IMR-90 (cell line): ENCODE measurements at regions not wholly inside any gene's neighbourhood (a gene's known extent, or its start where the extent isn't known, plus 50 kb on each side); places are given as distances from the start of the nearest gene placed in this dataset.

Source experiments
- ATAC-seq: fragments of 200-7000 bp; cut with Tn5 transposase; 2 replicates; pipeline ENCODE4 v1.9.1; 2020; ENCODE audit warnings: low read depth, mild to moderate bottlenecking, moderate library complexity
- BruUV-seq: library from RNA; stranded (reverse); fragments of 400-500 nt; replicated peaks from 2 replicates; lab custom pipeline; 2021; lab: Mats Ljungman, UMichigan
- CTCF ChIA-PET: fragments of 300-600 bp; formaldehyde crosslinking; extraction: SDS; loops from one replicate; lab custom pipeline; 2021; ENCODE audit warnings: antibody characterized with exemption; lab: Yijun Ruan, JAX
- POLR2A ChIA-PET: fragments of 300-600 bp; sonication (Branson Sonifier 250); formaldehyde crosslinking; loops from one replicate; lab custom pipeline; 2022; ENCODE audit warnings: antibody characterized with exemption; ENCODE audit not compliant: unreplicated experiment; lab: Charles Lee
- DNase-seq: peaks from one replicate; pipeline ENCODE4 v3.0.0; 2013
- H2AFZ ChIP-seq: replicated peaks from 2 replicates; pipeline ENCODE3; 2013; ENCODE audit warnings: low read length, mild to moderate bottlenecking; ENCODE audit not compliant: poor library complexity
- H2AK5ac ChIP-seq: 2 replicates; pipeline ENCODE4 v1.6.1; 2013; ENCODE audit warnings: low read depth, low read length, inconsistent platforms
- H2AK9ac ChIP-seq: replicated peaks from 2 replicates; pipeline ENCODE3; 2013; ENCODE audit warnings: mild to moderate bottlenecking, low read depth, low read length, moderate library complexity; ENCODE audit not compliant: poor library complexity
- H2BK120ac ChIP-seq: 2 replicates; pipeline ENCODE4 v1.6.1; 2013; ENCODE audit warnings: low read depth, low read length, inconsistent platforms
- H2BK15ac ChIP-seq: 3 replicates; pipeline ENCODE4 v1.6.1; 2013; ENCODE audit warnings: low read depth, low read length, inconsistent platforms
- H2BK20ac ChIP-seq: 2 replicates; pipeline ENCODE4 v1.6.1; 2013; ENCODE audit warnings: low read depth, mild to moderate bottlenecking, inconsistent platforms, low read length, moderate library complexity
- H2BK5ac ChIP-seq: 2 replicates; pipeline ENCODE4 v1.6.1; 2013; ENCODE audit warnings: mild to moderate bottlenecking, low read depth, low read length, inconsistent platforms; ENCODE audit not compliant: poor library complexity, severe bottlenecking
- H3K14ac ChIP-seq: replicated peaks from 2 replicates; pipeline ENCODE4 v1.6.1; 2013; ENCODE audit warnings: low read depth, low read length, inconsistent platforms
- H3K18ac ChIP-seq: 2 replicates; pipeline ENCODE4 v1.6.1; 2013; ENCODE audit warnings: low read depth, low read length, control low read depth
- H3K23ac ChIP-seq: 2 replicates; pipeline ENCODE4 v1.6.1; 2013; ENCODE audit warnings: low read depth, low read length, inconsistent platforms
- H3K27ac ChIP-seq: 2 replicates; pipeline ENCODE4 v1.5.1; 2013; ENCODE audit warnings: mild to moderate bottlenecking, control low read depth, low read length; ENCODE audit not compliant: insufficient read depth
- H3K27me3 ChIP-seq: 2 replicates; pipeline ENCODE4 v1.6.1; 2013; ENCODE audit warnings: low read length; ENCODE audit not compliant: control insufficient read depth, insufficient read depth
- H3K36me3 ChIP-seq: 2 replicates; pipeline ENCODE4 v1.6.1; 2013; ENCODE audit warnings: low read length, mixed read lengths; ENCODE audit not compliant: control insufficient read depth, insufficient read depth
- H3K4ac ChIP-seq: 2 replicates; pipeline ENCODE4 v1.6.1; 2013; ENCODE audit warnings: low read depth, low read length, inconsistent platforms
- H3K4me1 ChIP-seq: 2 replicates; pipeline ENCODE4 v1.6.1; 2013; ENCODE audit warnings: low read length, mixed read lengths; ENCODE audit not compliant: control insufficient read depth, insufficient read depth
- H3K4me2 ChIP-seq: 2 replicates; pipeline ENCODE4 v1.6.1; 2013; ENCODE audit warnings: low read depth, mild to moderate bottlenecking, control low read depth, low read length, moderate library complexity
- H3K4me3 ChIP-seq: 2 replicates; pipeline ENCODE4 v1.5.1; 2013; ENCODE audit warnings: low read depth, mild to moderate bottlenecking, control low read depth, low read length, moderate library complexity; ENCODE audit not compliant: insufficient read depth
- H3K56ac ChIP-seq: 2 replicates; pipeline ENCODE4 v1.6.1; 2013; ENCODE audit warnings: low read length, inconsistent platforms; ENCODE audit not compliant: insufficient read depth; ENCODE audit errors: extremely low read depth
- H3K79me1 ChIP-seq, 2 experiments: 2 replicates each; pipeline ENCODE4 v1.6.1; 2013; ENCODE audit warnings: low read length in 2 of 2, inconsistent platforms in 1 of 2, low read depth in 1 of 2
- H3K9ac ChIP-seq: 2 replicates; pipeline ENCODE4 v1.6.1; 2013; ENCODE audit warnings: low read depth, low read length, control low read depth
- H3K9me1 ChIP-seq: 2 replicates; pipeline ENCODE4 v1.6.1; 2013; ENCODE audit warnings: low read length, inconsistent platforms; ENCODE audit not compliant: insufficient read depth
- H3K9me3 ChIP-seq: 2 replicates; pipeline ENCODE4 v1.6.1; 2013; ENCODE audit warnings: low read length; ENCODE audit not compliant: control insufficient read depth, insufficient read depth
- H4K20me1 ChIP-seq: 2 replicates; pipeline ENCODE4 v1.6.1; 2013; ENCODE audit warnings: low read length, inconsistent platforms; ENCODE audit not compliant: insufficient read depth
- H4K5ac ChIP-seq: 2 replicates; pipeline ENCODE4 v1.6.1; 2013; ENCODE audit warnings: mild to moderate bottlenecking, low read depth, low read length, control low read depth
- H4K8ac ChIP-seq, 2 experiments: 2 replicates each; pipeline ENCODE4 v1.6.1; 2013; ENCODE audit warnings: low read depth in 2 of 2, low read length in 2 of 2, control low read depth in 1 of 2, inconsistent platforms in 1 of 2
- H4K91ac ChIP-seq: 2 replicates; pipeline ENCODE4 v1.6.1; 2013; ENCODE audit warnings: low read depth, low read length, inconsistent platforms; ENCODE audit not compliant: insufficient read depth
- BHLHE40 ChIP-seq: fragments of 150-350 bp; IDR thresholded peaks from 2 replicates; pipeline ENCODE4 v1.6.1; 2016; ENCODE audit warnings: mild to moderate bottlenecking, low read depth, low read length
- CHD1 ChIP-seq: IDR thresholded peaks from 2 replicates; pipeline ENCODE4 v1.6.1; 2012; ENCODE audit warnings: low read depth, low read length, improper control_type of control experiment
- ELK1 ChIP-seq: fragments of 150-350 bp; IDR thresholded peaks from 2 replicates; pipeline ENCODE4 v1.6.1; 2016; ENCODE audit warnings: low read depth, mild to moderate bottlenecking, low read length, moderate library complexity, borderline replicate concordance
- FOS ChIP-seq: fragments of 150-350 bp; IDR thresholded peaks from 2 replicates; pipeline ENCODE4 v1.6.1; 2016; ENCODE audit warnings: low read depth, low read length
- MAFK ChIP-seq: IDR thresholded peaks from 2 replicates; pipeline ENCODE4 v1.6.1; 2012; ENCODE audit warnings: low read depth, low read length, improper control_type of control experiment
- MAZ ChIP-seq: IDR thresholded peaks from 2 replicates; pipeline ENCODE4 v1.6.1; 2012; ENCODE audit warnings: low read depth, mild to moderate bottlenecking, low read length, improper control_type of control experiment, moderate library complexity, borderline replicate concordance
- MXI1 ChIP-seq: IDR thresholded peaks from 2 replicates; pipeline ENCODE4 v1.6.1; 2012; ENCODE audit warnings: low read depth, mild to moderate bottlenecking, low read length, moderate library complexity, borderline replicate concordance
- NFE2L2 ChIP-seq: fragments of 150-350 bp; IDR thresholded peaks from 2 replicates; pipeline ENCODE4 v1.6.1; 2016; ENCODE audit warnings: low read depth, mild to moderate bottlenecking, low read length
- POLR2A ChIP-seq: IDR thresholded peaks from 2 replicates; pipeline ENCODE4 v1.6.1; 2012; ENCODE audit warnings: mild to moderate bottlenecking, low read depth, low read length
- RAD21 ChIP-seq: IDR thresholded peaks from 2 replicates; pipeline ENCODE4 v1.6.1; 2012; ENCODE audit warnings: low read length, improper control_type of control experiment
- RCOR1 ChIP-seq: IDR thresholded peaks from 2 replicates; pipeline ENCODE4 v1.6.1; 2012; ENCODE audit warnings: mild to moderate bottlenecking, low read length, improper control_type of control experiment; ENCODE audit not compliant: insufficient replicate concordance
- RFX5 ChIP-seq: IDR thresholded peaks from 2 replicates; pipeline ENCODE4 v1.8.0; 2012; ENCODE audit warnings: low read depth, mild to moderate bottlenecking, low read length, moderate library complexity
- SMC3 ChIP-seq: fragments of 150-350 bp; IDR thresholded peaks from 2 replicates; pipeline ENCODE4 v1.6.1; 2016; ENCODE audit warnings: low read depth, mild to moderate bottlenecking, antibody characterized with exemption, low read length, moderate library complexity
- WGBS, 2 experiments: methylation state at CpG; one replicate each; pipeline versions ENCODE4 v1.1.5 to v1.1.7; 2013; ENCODE audit warnings: missing lambda C conversion rate in 2 of 2; ENCODE audit not compliant: insufficient read length in 1 of 2; ENCODE audit errors: extremely low coverage in 2 of 2; 5-methylcytosine and 5-hydroxymethylcytosine counted together
- dilution Hi-C: fragments of 300-500 bp; cut with HindIII; formaldehyde crosslinking; loops from one replicate; pipeline ENCODE4 v1.14.3; 2018; ENCODE audit warnings: low sequenced_read_pairs; ENCODE audit not compliant: unreplicated experiment
- in situ Hi-C: fragments of 300-500 bp; cut with MboI; formaldehyde crosslinking; loops from 3 replicates; pipeline ENCODE4 v1.14.3; 2019; ENCODE audit warnings: low sequenced_read_pairs, inconsistent platforms, mixed read lengths
- intact Hi-C: fragments of 100-400 bp; cut with micrococcal nuclease; formaldehyde crosslinking; loops from 2 replicates; pipeline ENCODE4 v1.10.0; 2022
- TF ChIP-seq, protein P1 (sequence below): conservative IDR thresholded peaks from 2 replicates; pipeline ENCODE4 v1.5.1; 2012; ENCODE audit warnings: mild to moderate bottlenecking, low read depth, low read length, improper control_type of control experiment
- TF ChIP-seq, protein P2 (sequence below): fragments of 150-350 bp; IDR thresholded peaks from 2 replicates; pipeline ENCODE4 v1.6.1; 2017; ENCODE audit warnings: mild to moderate bottlenecking, antibody characterized with exemption, low read length, low read depth

- dilution Hi-C loops, result no loop called here
- Histone ChIP-seq H3K4me3 (no peak overlapping the region), H3K14ac (no peak overlapping the region), H2AFZ (no peak overlapping the region), H3K4ac (no peak overlapping the region), H2BK15ac (no peak overlapping the region), H3K9me1 (no peaks in the 10 kb centered on the region), H2BK120ac (no peak overlapping the region), H4K20me1 (no peaks in the 10 kb centered on the region), H2BK20ac (no peak overlapping the region), H3K23ac (no peak overlapping the region), H3K27ac (no peak overlapping the region), H3K36me3 (no peaks in the 10 kb centered on the region), H4K91ac (no peak overlapping the region), H2BK5ac (no peak overlapping the region), H3K27me3 (no peaks in the 10 kb centered on the region), H2AK9ac (no peak overlapping the region), H4K8ac (no peak overlapping the region), H3K79me1 (no peaks in the 10 kb centered on the region), H3K18ac (no peak overlapping the region), H3K56ac (no peak overlapping the region), H3K9ac (no peak overlapping the region), H3K4me1 (no peaks in the 10 kb centered on the region), H2AK5ac (no peak overlapping the region), H3K4me2 (no peak overlapping the region), H4K5ac (no peak overlapping the region), H3K9me3 (no peaks in the 10 kb centered on the region)
- no CpG with 5 or more reads among the region's 1 CpG for WGBS, 2 experiments
- no peak for ATAC-seq
- POLR2A ChIA-PET, result no interaction called here
- DNase-seq, result no peak
- intact Hi-C loops, result no loop called here
- no peak for TF ChIP-seq MXI1
- no peak for TF ChIP-seq RAD21
- TF ChIP-seq POLR2A, result no peak
- TF ChIP-seq NFE2L2, result no peak
- TF ChIP-seq, protein P1, sequence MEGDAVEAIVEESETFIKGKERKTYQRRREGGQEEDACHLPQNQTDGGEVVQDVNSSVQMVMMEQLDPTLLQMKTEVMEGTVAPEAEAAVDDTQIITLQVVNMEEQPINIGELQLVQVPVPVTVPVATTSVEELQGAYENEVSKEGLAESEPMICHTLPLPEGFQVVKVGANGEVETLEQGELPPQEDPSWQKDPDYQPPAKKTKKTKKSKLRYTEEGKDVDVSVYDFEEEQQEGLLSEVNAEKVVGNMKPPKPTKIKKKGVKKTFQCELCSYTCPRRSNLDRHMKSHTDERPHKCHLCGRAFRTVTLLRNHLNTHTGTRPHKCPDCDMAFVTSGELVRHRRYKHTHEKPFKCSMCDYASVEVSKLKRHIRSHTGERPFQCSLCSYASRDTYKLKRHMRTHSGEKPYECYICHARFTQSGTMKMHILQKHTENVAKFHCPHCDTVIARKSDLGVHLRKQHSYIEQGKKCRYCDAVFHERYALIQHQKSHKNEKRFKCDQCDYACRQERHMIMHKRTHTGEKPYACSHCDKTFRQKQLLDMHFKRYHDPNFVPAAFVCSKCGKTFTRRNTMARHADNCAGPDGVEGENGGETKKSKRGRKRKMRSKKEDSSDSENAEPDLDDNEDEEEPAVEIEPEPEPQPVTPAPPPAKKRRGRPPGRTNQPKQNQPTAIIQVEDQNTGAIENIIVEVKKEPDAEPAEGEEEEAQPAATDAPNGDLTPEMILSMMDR, result no peak
- TF ChIP-seq MAZ, result no peak
- no peak for TF ChIP-seq RFX5
- TF ChIP-seq FOS, result no peak
- TF ChIP-seq MAFK, result no peak
- no peak for TF ChIP-seq BHLHE40
- no peak for TF ChIP-seq ELK1
- TF ChIP-seq, protein P2, sequence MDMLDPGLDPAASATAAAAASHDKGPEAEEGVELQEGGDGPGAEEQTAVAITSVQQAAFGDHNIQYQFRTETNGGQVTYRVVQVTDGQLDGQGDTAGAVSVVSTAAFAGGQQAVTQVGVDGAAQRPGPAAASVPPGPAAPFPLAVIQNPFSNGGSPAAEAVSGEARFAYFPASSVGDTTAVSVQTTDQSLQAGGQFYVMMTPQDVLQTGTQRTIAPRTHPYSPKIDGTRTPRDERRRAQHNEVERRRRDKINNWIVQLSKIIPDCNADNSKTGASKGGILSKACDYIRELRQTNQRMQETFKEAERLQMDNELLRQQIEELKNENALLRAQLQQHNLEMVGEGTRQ, result no peak
- no peak for TF ChIP-seq RCOR1
- no peak for TF ChIP-seq CHD1
- no peak for TF ChIP-seq SMC3
- in situ Hi-C loops, result no loop called here
- CTCF ChIA-PET, result no interaction called here
- no TSS peak for BruUV-seq
Observed at GRCh38 chr5:27412384-27412783, 374.0 kb upstream of the CDH9 start.
